ENCODE measurements at regions not wholly inside any gene's neighbourhood (a gene's known extent, or its start where the extent isn't known, plus 50 kb on each side); places are given as distances from the start of the nearest gene placed in this dataset.

DNA sequence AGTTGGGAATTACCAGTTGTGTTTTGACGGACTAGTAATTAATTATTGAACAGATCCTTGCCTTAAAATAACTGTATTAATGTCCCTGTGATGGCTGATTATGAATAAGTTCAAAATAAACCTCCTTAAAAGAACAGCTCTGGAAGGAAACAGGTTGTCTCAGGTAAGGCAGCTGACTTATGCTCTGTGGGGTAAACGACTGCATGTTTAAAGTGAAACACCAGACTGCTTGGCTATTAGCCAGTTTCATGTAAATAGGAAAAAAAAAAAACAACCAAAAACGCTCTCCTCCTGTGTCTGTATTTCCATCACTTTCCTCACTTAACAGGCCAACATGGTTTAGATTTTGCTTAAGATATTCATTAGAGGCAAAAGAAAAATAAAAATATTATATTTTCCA is 243.6 kb downstream of the TMEM182 start:
- peaks cover under 1% of the 10 kb centered on the region for H3K9me3 ChIP-seq (ENCODE audit: low read depth, low read length, poor library complexity, severe bottlenecking)
- H3K36me3 ChIP-seq (ENCODE audit: insufficient read depth, low read length, poor library complexity, severe bottlenecking), result no peaks in the 10 kb centered on the region
- no peaks in the 10 kb centered on the region for H3K4me1 ChIP-seq (ENCODE audit: insufficient read depth, low read length, poor library complexity, severe bottlenecking)
- no peak overlapping the region for H3K4me3 ChIP-seq (ENCODE audit: low read depth, low read length, poor library complexity, severe bottlenecking)
- intact Hi-C loops (cut with micrococcal nuclease; ENCODE audit: unreplicated experiment), result no loop called here
- ChIA-PET POLR2A (ENCODE audit: low non-redundant PET) (no interaction called here), CTCF (no interaction called here)
- TF ChIP-seq EZH2 (IDR thresholded peaks at IDR 0.05; ENCODE audit: borderline replicate concordance, low read depth, low read length, poor library complexity, severe bottlenecking), result no peak
- TF ChIP-seq, protein P1, sequence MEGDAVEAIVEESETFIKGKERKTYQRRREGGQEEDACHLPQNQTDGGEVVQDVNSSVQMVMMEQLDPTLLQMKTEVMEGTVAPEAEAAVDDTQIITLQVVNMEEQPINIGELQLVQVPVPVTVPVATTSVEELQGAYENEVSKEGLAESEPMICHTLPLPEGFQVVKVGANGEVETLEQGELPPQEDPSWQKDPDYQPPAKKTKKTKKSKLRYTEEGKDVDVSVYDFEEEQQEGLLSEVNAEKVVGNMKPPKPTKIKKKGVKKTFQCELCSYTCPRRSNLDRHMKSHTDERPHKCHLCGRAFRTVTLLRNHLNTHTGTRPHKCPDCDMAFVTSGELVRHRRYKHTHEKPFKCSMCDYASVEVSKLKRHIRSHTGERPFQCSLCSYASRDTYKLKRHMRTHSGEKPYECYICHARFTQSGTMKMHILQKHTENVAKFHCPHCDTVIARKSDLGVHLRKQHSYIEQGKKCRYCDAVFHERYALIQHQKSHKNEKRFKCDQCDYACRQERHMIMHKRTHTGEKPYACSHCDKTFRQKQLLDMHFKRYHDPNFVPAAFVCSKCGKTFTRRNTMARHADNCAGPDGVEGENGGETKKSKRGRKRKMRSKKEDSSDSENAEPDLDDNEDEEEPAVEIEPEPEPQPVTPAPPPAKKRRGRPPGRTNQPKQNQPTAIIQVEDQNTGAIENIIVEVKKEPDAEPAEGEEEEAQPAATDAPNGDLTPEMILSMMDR (conservative IDR thresholded peaks at IDR 0.05; ENCODE audit: low read depth, low read length), result no peak
- no TSS peak for BruUV-seq (replicated peaks)
- H3K27ac ChIP-seq (ENCODE audit: low read depth, low read length, poor library complexity, severe bottlenecking), result no peak overlapping the region
- no peak for DNase-seq (ENCODE audit: low spot score)
- no peaks in the 10 kb centered on the region for H3K27me3 ChIP-seq (replicated peaks; ENCODE audit: insufficient read depth, low read depth, low read length, poor library complexity)

GRCh38 chr2:103007086-103007485 is 245.3 kb downstream of the TMEM182 start:
- DNase-seq (ENCODE audit: low spot score), result no peak
- ChIA-PET CTCF (no interaction called here), POLR2A (ENCODE audit: low non-redundant PET) (no interaction called here)
- TF ChIP-seq, protein P1 (conservative IDR thresholded peaks at IDR 0.05; ENCODE audit: low read depth, low read length), result no peak
- TF ChIP-seq EZH2 (IDR thresholded peaks at IDR 0.05; ENCODE audit: borderline replicate concordance, low read depth, low read length, poor library complexity, severe bottlenecking), result no peak
- Histone ChIP-seq H3K36me3 (ENCODE audit: insufficient read depth, low read length, poor library complexity, severe bottlenecking) (no peaks in the 10 kb centered on the region), H3K4me1 (ENCODE audit: insufficient read depth, low read length, poor library complexity, severe bottlenecking) (no peaks in the 10 kb centered on the region), H3K27ac (ENCODE audit: low read depth, low read length, poor library complexity, severe bottlenecking) (no peak overlapping the region), H3K27me3 (replicated peaks; ENCODE audit: insufficient read depth, low read depth, low read length, poor library complexity) (no peaks in the 10 kb centered on the region), H3K9me3 (ENCODE audit: low read depth, low read length, poor library complexity, severe bottlenecking) (no peaks in the 10 kb centered on the region), H3K4me3 (ENCODE audit: low read depth, low read length, poor library complexity, severe bottlenecking) (no peak overlapping the region)
- BruUV-seq (replicated peaks), result no TSS peak
- intact Hi-C loops (cut with micrococcal nuclease; ENCODE audit: unreplicated experiment), result no loop called here

DNA sequence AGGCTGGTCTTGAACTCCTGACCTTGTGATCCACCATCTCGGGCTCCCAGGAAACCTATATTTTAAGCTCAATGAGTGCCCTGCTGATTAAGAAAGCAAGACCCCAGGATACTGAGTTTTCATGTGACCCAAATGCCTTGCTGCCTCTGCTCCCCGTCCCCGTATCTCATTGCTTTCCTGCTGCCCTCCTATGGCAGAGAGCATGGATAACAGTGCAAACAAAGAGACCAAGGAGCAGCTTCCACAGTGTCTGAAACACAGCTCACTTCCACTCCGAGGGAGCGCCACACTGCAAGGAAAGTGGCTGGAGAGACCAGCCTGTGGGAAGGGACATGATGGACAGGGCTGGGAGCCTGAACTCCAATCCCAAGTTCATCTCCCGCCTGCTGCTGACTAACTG is 246.8 kb downstream of the TMEM182 start:
- no TSS peak for BruUV-seq (replicated peaks)
- intact Hi-C loops (cut with micrococcal nuclease; ENCODE audit: unreplicated experiment), result no loop called here
- H3K27me3 ChIP-seq (replicated peaks; ENCODE audit: insufficient read depth, low read depth, low read length, poor library complexity), result no peaks in the 10 kb centered on the region
- DNase-seq (ENCODE audit: low spot score), result no peak
- no peaks in the 10 kb centered on the region for H3K4me1 ChIP-seq (ENCODE audit: insufficient read depth, low read length, poor library complexity, severe bottlenecking)
- H3K4me3 ChIP-seq (ENCODE audit: low read depth, low read length, poor library complexity, severe bottlenecking), result no peak overlapping the region
- TF ChIP-seq, protein P1 (conservative IDR thresholded peaks at IDR 0.05; ENCODE audit: low read depth, low read length), result no peak
- no peak for TF ChIP-seq EZH2 (IDR thresholded peaks at IDR 0.05; ENCODE audit: borderline replicate concordance, low read depth, low read length, poor library complexity, severe bottlenecking)
- H3K36me3 ChIP-seq (ENCODE audit: insufficient read depth, low read length, poor library complexity, severe bottlenecking), result no peaks in the 10 kb centered on the region
- ChIA-PET POLR2A (ENCODE audit: low non-redundant PET) (no interaction called here), CTCF (no interaction called here)
- H3K9me3 ChIP-seq (ENCODE audit: low read depth, low read length, poor library complexity, severe bottlenecking), result no peaks in the 10 kb centered on the region
- H3K27ac ChIP-seq (ENCODE audit: low read depth, low read length, poor library complexity, severe bottlenecking), result no peak overlapping the region
